VCaP (cell line): ENCODE measurements at regions not wholly inside any gene's neighbourhood (a gene's known extent, or its start where the extent isn't known, plus 50 kb on each side); places are given as distances from the start of the nearest gene placed in this dataset.
"Not testable (repeated sequence)": the region's sequence is repeated elsewhere in the genome, so short reads cannot be mapped to it uniquely, and the experiment has no call there.

Experiments used
- H3K27ac ChIP-seq: fragments of 450-650 bp; 2 replicates; pipeline ENCODE4 v1.5.1; 2017
- CTCF ChIP-seq: fragments of 450-650 bp; conservative IDR thresholded peaks from 2 replicates; pipeline ENCODE4 v1.5.1; 2017; ENCODE audit warnings: mild to moderate bottlenecking, moderate library complexity

- no peak overlapping the region for H3K27ac ChIP-seq
- no peak for TF ChIP-seq CTCF
Measured at GRCh38 chrX:35562395-35562794, 235.7 kb upstream of the MAGEB16 start.

GRCh38 chrX:35590210-35590609 lies 207.9 kb upstream of the MAGEB16 start:
- TF ChIP-seq CTCF: no peak
- H3K27ac ChIP-seq: no peak overlapping the region

GRCh38 chrX:35611562-35611961 lies 186.6 kb upstream of the MAGEB16 start:
- not testable (repeated sequence) for H3K27ac ChIP-seq

GRCh38 chrX:35617836-35618235 lies 180.3 kb upstream of the MAGEB16 start:
- no peak overlapping the region for H3K27ac ChIP-seq
- no peak for TF ChIP-seq CTCF

GRCh38 chrX:35622040-35622439 lies 176.1 kb upstream of the MAGEB16 start:
- H3K27ac ChIP-seq: no peak overlapping the region
- no peak for TF ChIP-seq CTCF

- TF ChIP-seq CTCF: no peak
- H3K27ac ChIP-seq: no peak overlapping the region
Measured at GRCh38 chrX:35622601-35623000, 175.5 kb upstream of the MAGEB16 start.

- TF ChIP-seq CTCF: no peak
- no peak overlapping the region for H3K27ac ChIP-seq
Measured at GRCh38 chrX:35625714-35626113, 172.4 kb upstream of the MAGEB16 start.

- TF ChIP-seq CTCF: no peak
- no peak overlapping the region for H3K27ac ChIP-seq
Measured at GRCh38 chrX:35626124-35626523, 172.0 kb upstream of the MAGEB16 start.

- H3K27ac ChIP-seq: not testable (repeated sequence)
Measured at GRCh38 chrX:35635971-35636370, 162.2 kb upstream of the MAGEB16 start.
